ENCODE measurements at regions not wholly inside any gene's neighbourhood (a gene's known extent, or its start where the extent isn't known, plus 50 kb on each side); places are given as distances from the start of the nearest gene placed in this dataset.

- TF ChIP-seq, protein P1, sequence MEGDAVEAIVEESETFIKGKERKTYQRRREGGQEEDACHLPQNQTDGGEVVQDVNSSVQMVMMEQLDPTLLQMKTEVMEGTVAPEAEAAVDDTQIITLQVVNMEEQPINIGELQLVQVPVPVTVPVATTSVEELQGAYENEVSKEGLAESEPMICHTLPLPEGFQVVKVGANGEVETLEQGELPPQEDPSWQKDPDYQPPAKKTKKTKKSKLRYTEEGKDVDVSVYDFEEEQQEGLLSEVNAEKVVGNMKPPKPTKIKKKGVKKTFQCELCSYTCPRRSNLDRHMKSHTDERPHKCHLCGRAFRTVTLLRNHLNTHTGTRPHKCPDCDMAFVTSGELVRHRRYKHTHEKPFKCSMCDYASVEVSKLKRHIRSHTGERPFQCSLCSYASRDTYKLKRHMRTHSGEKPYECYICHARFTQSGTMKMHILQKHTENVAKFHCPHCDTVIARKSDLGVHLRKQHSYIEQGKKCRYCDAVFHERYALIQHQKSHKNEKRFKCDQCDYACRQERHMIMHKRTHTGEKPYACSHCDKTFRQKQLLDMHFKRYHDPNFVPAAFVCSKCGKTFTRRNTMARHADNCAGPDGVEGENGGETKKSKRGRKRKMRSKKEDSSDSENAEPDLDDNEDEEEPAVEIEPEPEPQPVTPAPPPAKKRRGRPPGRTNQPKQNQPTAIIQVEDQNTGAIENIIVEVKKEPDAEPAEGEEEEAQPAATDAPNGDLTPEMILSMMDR (IDR thresholded peaks at IDR 0.05; ENCODE audit: insufficient read depth, missing control alignments) = no peak
These were observed 194.9 kb upstream of the HAAO start for GRCh38 chr2:42987112-42987922.

DNA sequence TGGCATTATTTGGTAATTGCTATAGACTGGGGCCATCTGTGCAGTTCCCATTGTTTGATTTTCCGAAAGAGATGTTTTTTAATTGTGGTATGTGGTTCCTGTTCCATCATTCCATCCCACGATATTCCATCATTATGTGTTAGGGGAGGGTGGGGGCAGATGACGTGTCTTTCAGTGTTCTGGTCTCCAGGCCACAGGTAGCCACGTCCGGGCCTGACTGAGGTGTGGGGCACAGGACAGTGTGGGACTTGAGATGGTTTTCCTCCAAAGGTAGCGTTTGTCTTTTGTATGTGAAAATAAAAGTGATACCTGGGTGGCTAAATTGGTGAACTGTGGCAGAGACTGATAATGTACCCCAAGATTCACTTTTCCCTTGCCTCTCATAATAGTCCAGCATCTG, 192.2 kb upstream of the HAAO start:
- FAIRE-seq = no peak
- no peak for DNase-seq (ENCODE audit: insufficient read length, low spot score)
- TF ChIP-seq, protein P1 (IDR thresholded peaks at IDR 0.05; ENCODE audit: insufficient read depth, missing control alignments) = no peak

More at GRCh38 chr2:42987112-42987922, 194.9 kb upstream of the HAAO start:
- FAIRE-seq = no peak
- DNase-seq (ENCODE audit: insufficient read length, low spot score) = no peak

GRCh38 chr2:42984081-42984480, 191.7 kb upstream of the HAAO start:
- DNase-seq (ENCODE audit: insufficient read length, low spot score) (no peak), FAIRE-seq (no peak)
- TF ChIP-seq, protein P1 (IDR thresholded peaks at IDR 0.05; ENCODE audit: insufficient read depth, missing control alignments) = no peak

GRCh38 chr2:42980764-42981416, 188.5 kb upstream of the HAAO start:
- DNase-seq (ENCODE audit: insufficient read length, low spot score) (no peak), FAIRE-seq (no peak)
- TF ChIP-seq, protein P1 (IDR thresholded peaks at IDR 0.05; ENCODE audit: insufficient read depth, missing control alignments) = no peak

GRCh38 chr2:42979870-42980763, 187.7 kb upstream of the HAAO start:
- TF ChIP-seq, protein P1 (IDR thresholded peaks at IDR 0.05; ENCODE audit: insufficient read depth, missing control alignments) = no peak
- DNase-seq (ENCODE audit: insufficient read length, low spot score) (no peak), FAIRE-seq (no peak)

- TF ChIP-seq, protein P1 (IDR thresholded peaks at IDR 0.05; ENCODE audit: insufficient read depth, missing control alignments) = no peak
- FAIRE-seq = no peak
These were observed 187.1 kb upstream of the HAAO start for GRCh38 chr2:42979416-42979869.

More at GRCh38 chr2:42979416-42979869, 187.1 kb upstream of the HAAO start:
- no peak for DNase-seq (ENCODE audit: insufficient read length, low spot score)
